Loucy (cell line): ENCODE measurements at regions not wholly inside any gene's neighbourhood (a gene's known extent, or its start where the extent isn't known, plus 50 kb on each side); places are given as distances from the start of the nearest gene placed in this dataset.

Experiments
- EZH2phosphoT487 ChIP-seq: fragments of 200-600 bp; IDR thresholded peaks from 2 replicates; pipeline ENCODE4 v1.6.1; 2018; ENCODE audit warnings: antibody characterized with exemption, mild to moderate bottlenecking, moderate library complexity, borderline replicate concordance
- TF ChIP-seq, protein P1 (sequence below): fragments of 200-600 bp; sonication (generic); conservative IDR thresholded peaks from 2 replicates; pipeline ENCODE4 v1.5.1; 2014; ENCODE audit warnings: mild to moderate bottlenecking, antibody characterized with exemption, low read length

- TF ChIP-seq, protein P1, sequence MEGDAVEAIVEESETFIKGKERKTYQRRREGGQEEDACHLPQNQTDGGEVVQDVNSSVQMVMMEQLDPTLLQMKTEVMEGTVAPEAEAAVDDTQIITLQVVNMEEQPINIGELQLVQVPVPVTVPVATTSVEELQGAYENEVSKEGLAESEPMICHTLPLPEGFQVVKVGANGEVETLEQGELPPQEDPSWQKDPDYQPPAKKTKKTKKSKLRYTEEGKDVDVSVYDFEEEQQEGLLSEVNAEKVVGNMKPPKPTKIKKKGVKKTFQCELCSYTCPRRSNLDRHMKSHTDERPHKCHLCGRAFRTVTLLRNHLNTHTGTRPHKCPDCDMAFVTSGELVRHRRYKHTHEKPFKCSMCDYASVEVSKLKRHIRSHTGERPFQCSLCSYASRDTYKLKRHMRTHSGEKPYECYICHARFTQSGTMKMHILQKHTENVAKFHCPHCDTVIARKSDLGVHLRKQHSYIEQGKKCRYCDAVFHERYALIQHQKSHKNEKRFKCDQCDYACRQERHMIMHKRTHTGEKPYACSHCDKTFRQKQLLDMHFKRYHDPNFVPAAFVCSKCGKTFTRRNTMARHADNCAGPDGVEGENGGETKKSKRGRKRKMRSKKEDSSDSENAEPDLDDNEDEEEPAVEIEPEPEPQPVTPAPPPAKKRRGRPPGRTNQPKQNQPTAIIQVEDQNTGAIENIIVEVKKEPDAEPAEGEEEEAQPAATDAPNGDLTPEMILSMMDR = no peak
- TF ChIP-seq EZH2phosphoT487 = no peak
These were observed 514.6 kb upstream of the FBXO33 start for GRCh38 chr14:39946807-39947206.
